Loucy (cell line): ENCODE measurements at regions not wholly inside any gene's neighbourhood (a gene's known extent, or its start where the extent isn't known, plus 50 kb on each side); places are given as distances from the start of the nearest gene placed in this dataset.

Source experiments
- H2AFZ ChIP-seq: fragments of 200-600 bp; sonication (generic); 2 replicates; pipeline ENCODE4 v1.6.0; 2016; ENCODE audit warnings: antibody characterized with exemption, mild to moderate bottlenecking, low read length, moderate library complexity
- H3F3A ChIP-seq: fragments of 200-600 bp; 2 replicates; pipeline ENCODE4 v1.6.0; 2016; ENCODE audit warnings: antibody characterized with exemption, low read depth, mild to moderate bottlenecking
- H3K27me3 ChIP-seq: fragments of 200-600 bp; sonication (generic); 2 replicates; pipeline ENCODE4 v1.6.1; 2014; ENCODE audit warnings: low read length, mild to moderate bottlenecking; ENCODE audit not compliant: insufficient read depth, poor library complexity, severe bottlenecking
- H3K36me3 ChIP-seq: fragments of 200-600 bp; sonication (generic); 2 replicates; pipeline ENCODE4 v1.6.1; 2016; ENCODE audit warnings: low read length; ENCODE audit not compliant: insufficient read depth
- H3K4me1 ChIP-seq: fragments of 200-600 bp; sonication (generic); 2 replicates; pipeline ENCODE4 v1.5.1; 2014; ENCODE audit warnings: low read length, mild to moderate bottlenecking; ENCODE audit not compliant: insufficient read depth, poor library complexity, severe bottlenecking
- H3K4me2 ChIP-seq: fragments of 200-600 bp; sonication (generic); 2 replicates; pipeline ENCODE4 v1.6.0; 2014; ENCODE audit warnings: antibody characterized with exemption, low read length, low read depth, mild to moderate bottlenecking; ENCODE audit not compliant: poor library complexity, severe bottlenecking
- H3K4me3 ChIP-seq: fragments of 200-600 bp; sonication (generic); 2 replicates; pipeline ENCODE4 v1.5.1; 2014; ENCODE audit warnings: low read length, mild to moderate bottlenecking, mixed read lengths; ENCODE audit not compliant: poor library complexity, severe bottlenecking
- H3K79me2 ChIP-seq: fragments of 200-600 bp; sonication (generic); 2 replicates; pipeline ENCODE4 v1.6.1; 2014; ENCODE audit warnings: low read length; ENCODE audit not compliant: insufficient read depth
- H3K9ac ChIP-seq: fragments of 200-600 bp; sonication (generic); 2 replicates; pipeline ENCODE4 v1.6.0; 2014; ENCODE audit warnings: mild to moderate bottlenecking, low read depth, low read length, moderate library complexity; ENCODE audit not compliant: poor library complexity, severe bottlenecking
- H3K9me2 ChIP-seq: fragments of 200-600 bp; sonication (generic); replicated peaks from 2 replicates; pipeline ENCODE4 v1.6.1; 2016; ENCODE audit warnings: low read depth, low read length, mixed read lengths
- H3K9me3 ChIP-seq: fragments of 200-600 bp; sonication (generic); 2 replicates; pipeline ENCODE4 v1.6.1; 2014; ENCODE audit warnings: mild to moderate bottlenecking, antibody characterized with exemption, low read length, low read depth; ENCODE audit not compliant: insufficient read depth
- H4K20me1 ChIP-seq: fragments of 200-600 bp; sonication (generic); 2 replicates; pipeline ENCODE4 v1.6.0; 2014; ENCODE audit warnings: antibody characterized with exemption, low read length, mild to moderate bottlenecking; ENCODE audit not compliant: insufficient read depth, poor library complexity, severe bottlenecking
- CTCF ChIP-seq: fragments of 200-600 bp; sonication (generic); conservative IDR thresholded peaks from 2 replicates; pipeline ENCODE4 v1.5.1; 2014; ENCODE audit warnings: mild to moderate bottlenecking, antibody characterized with exemption, low read length
- EZH2phosphoT487 ChIP-seq: fragments of 200-600 bp; IDR thresholded peaks from 2 replicates; pipeline ENCODE4 v1.6.1; 2018; ENCODE audit warnings: antibody characterized with exemption, mild to moderate bottlenecking, moderate library complexity, borderline replicate concordance

DNA sequence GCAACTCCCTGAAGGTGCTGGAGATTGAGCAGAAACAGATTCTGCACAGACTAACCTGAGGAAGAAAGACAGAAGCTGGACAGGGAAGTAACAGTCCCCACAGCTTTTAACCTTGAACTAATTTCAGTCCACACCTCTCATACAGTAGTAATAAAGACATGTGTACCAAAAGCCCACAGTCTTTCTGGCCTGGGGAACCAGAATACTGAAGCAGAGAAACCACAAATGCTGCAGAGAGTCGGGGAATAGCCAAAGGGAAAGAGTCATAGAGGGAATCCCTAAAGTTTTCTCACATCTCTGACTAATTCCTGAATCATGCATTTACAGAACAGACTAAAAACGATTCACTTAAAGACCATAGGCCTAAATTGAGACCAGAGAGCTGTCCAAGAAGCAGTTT is 503.4 kb upstream of the NECTIN3 start:
- no peak for TF ChIP-seq CTCF
- TF ChIP-seq EZH2phosphoT487: no peak
- H2AFZ ChIP-seq: peak overlapping the region; percentile 32; the same call in 1 of the 2 replicates

DNA sequence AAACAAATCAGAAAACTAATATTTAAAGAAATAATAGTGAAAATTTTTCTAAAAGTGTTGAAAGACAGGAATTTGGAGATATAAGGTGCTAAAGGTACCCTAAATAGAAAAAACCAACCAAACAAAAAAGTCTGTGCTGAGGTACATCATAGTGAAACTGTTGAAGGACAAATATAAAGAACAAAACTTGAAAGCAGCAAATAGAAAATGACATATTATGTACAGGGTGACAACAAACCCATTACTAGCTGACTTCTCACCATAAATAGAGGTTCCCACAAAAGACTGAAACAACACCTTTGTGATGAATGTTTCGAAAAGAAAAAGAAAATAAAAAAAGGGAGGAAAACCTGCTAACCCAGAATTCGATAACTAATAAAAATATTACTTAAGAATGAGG is 502.5 kb upstream of the NECTIN3 start:
- Histone ChIP-seq H2AFZ (no peak overlapping the region), H3K4me1 (no peaks in the 10 kb centered on the region), H3K9me3 (no peaks in the 10 kb centered on the region), H3K4me3 (no peak overlapping the region), H3K79me2 (no peaks in the 10 kb centered on the region), H4K20me1 (no peaks in the 10 kb centered on the region), H3K9ac (no peak overlapping the region), H3F3A (no peaks in the 10 kb centered on the region), H3K27me3 (no peaks in the 10 kb centered on the region), H3K36me3 (no peaks in the 10 kb centered on the region), H3K9me2 (no peaks in the 10 kb centered on the region), H3K4me2 (no peak overlapping the region)
- TF ChIP-seq CTCF (no peak), EZH2phosphoT487 (no peak)

More for the DNA sequence above, 503.4 kb upstream of the NECTIN3 start:
- no peaks in the 10 kb centered on the region for H3K36me3 ChIP-seq
- no peaks in the 10 kb centered on the region for H3K79me2 ChIP-seq
- no peak overlapping the region for H3K9ac ChIP-seq
- no peak overlapping the region for H3K4me3 ChIP-seq
- H3K9me3 ChIP-seq: no peaks in the 10 kb centered on the region
- H3F3A ChIP-seq: no peaks in the 10 kb centered on the region
- H3K9me2 ChIP-seq: no peaks in the 10 kb centered on the region
- no peaks in the 10 kb centered on the region for H3K27me3 ChIP-seq
- H3K4me1 ChIP-seq: no peaks in the 10 kb centered on the region
- no peaks in the 10 kb centered on the region for H4K20me1 ChIP-seq
- H3K4me2 ChIP-seq: no peak overlapping the region

DNA sequence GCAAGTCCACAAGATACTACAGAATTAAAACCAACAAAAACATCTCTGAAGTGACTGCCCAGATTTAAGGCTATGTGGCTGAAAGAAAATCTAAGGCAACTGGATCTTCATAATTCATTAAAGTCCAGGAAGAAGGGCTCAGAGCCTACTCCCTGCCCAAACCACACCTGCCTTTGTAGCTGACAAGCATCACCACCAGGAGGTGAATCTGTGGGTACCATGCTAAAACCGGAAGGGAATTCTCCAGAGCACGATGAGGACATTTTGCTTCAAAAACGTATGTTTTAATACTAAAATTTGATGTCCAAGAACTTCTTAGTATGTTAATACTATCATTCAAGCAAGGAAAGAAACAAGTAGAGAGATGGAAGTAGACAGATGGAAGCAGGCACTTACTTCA is 495.9 kb upstream of the NECTIN3 start:
- no peaks in the 10 kb centered on the region for H3K27me3 ChIP-seq
- H4K20me1 ChIP-seq: no peaks in the 10 kb centered on the region
- no peaks in the 10 kb centered on the region for H3K9me2 ChIP-seq
- H3K9me3 ChIP-seq: no peaks in the 10 kb centered on the region
- no peak overlapping the region for H2AFZ ChIP-seq
- H3K4me2 ChIP-seq: no peak overlapping the region
- H3K4me3 ChIP-seq: no peak overlapping the region
- no peaks in the 10 kb centered on the region for H3F3A ChIP-seq
- no peak for TF ChIP-seq CTCF
- TF ChIP-seq EZH2phosphoT487: no peak
- no peaks in the 10 kb centered on the region for H3K4me1 ChIP-seq
- no peaks in the 10 kb centered on the region for H3K79me2 ChIP-seq
- no peak overlapping the region for H3K9ac ChIP-seq
- no peaks in the 10 kb centered on the region for H3K36me3 ChIP-seq
